ENCODE measurements at regions not wholly inside any gene's neighbourhood (a gene's known extent, or its start where the extent isn't known, plus 50 kb on each side); places are given as distances from the start of the nearest gene placed in this dataset.
"Not testable (repeated sequence)": the region's sequence is repeated elsewhere in the genome, so short reads cannot be mapped to it uniquely, and the experiment has no call there.

DNA sequence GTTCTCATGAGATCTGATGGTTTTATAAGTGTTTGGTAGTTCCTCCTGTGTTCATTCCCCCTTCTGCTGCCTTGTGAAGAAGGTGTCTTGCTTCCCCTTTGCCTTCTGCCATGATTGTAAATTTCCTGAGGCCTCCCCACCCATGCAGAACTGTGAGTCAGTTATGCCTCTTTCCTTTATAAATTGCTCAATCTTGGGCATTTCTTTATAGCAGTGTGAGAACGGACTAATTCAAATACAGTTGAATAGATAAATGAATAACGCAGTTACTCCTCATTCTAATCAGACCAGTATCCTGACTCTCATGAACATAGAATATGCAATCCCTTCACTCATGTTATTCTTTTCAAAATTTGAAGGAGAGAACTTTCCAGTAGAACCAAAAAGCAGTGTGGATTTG lies 375.0 kb upstream of the FZD8 start:
- Histone ChIP-seq H3K4me3 (ENCODE audit: low read depth in 1 of 5, low read length in 5 of 5) (no peak overlapping the region), H3K36me3 (ENCODE audit: control insufficient read depth in 5 of 5, insufficient read depth in 5 of 5, low read length in 5 of 5) (no peaks in the 10 kb centered on the region), H3K27me3 (ENCODE audit: control insufficient read depth in 5 of 5, insufficient read depth in 4 of 5, low read length in 5 of 5) (no peaks in the 10 kb centered on the region), H3K4me1 (ENCODE audit: control insufficient read depth in 5 of 5, insufficient read depth in 5 of 5, low read length in 5 of 5) (peaks cover 0 to 6% (median 0%) of the 10 kb centered on the region in 5 donors), H3K9ac (ENCODE audit: low read length in 5 of 5) (no peak overlapping the region), H3K27ac (ENCODE audit: low read depth, low read length) (no peak overlapping the region), H3K9me3 (ENCODE audit: control insufficient read depth in 5 of 5, low read length in 5 of 5) (no peaks in the 10 kb centered on the region)

GRCh38 chr10:36007369-36007768 lies 365.3 kb upstream of the FZD8 start:
- Histone ChIP-seq H3K27ac (ENCODE audit: low read depth, low read length) (no peak overlapping the region), H3K4me3 (ENCODE audit: low read depth in 1 of 5, low read length in 5 of 5) (no peak overlapping the region)

GRCh38 chr10:36003688-36004087 lies 361.6 kb upstream of the FZD8 start:
- H3K4me1 ChIP-seq (ENCODE audit: control insufficient read depth in 5 of 5, insufficient read depth in 5 of 5, low read length in 5 of 5), result no peaks in the 10 kb centered on the region
- H3K4me3 ChIP-seq (ENCODE audit: low read depth in 1 of 5, low read length in 5 of 5), result no peak overlapping the region
- no peak overlapping the region for H3K27ac ChIP-seq (ENCODE audit: low read depth, low read length)
- no peak overlapping the region for H3K9ac ChIP-seq (ENCODE audit: low read length in 5 of 5)
- no peaks in the 10 kb centered on the region for H3K36me3 ChIP-seq (ENCODE audit: control insufficient read depth in 5 of 5, insufficient read depth in 5 of 5, low read length in 5 of 5)
- H3K27me3 ChIP-seq (ENCODE audit: control insufficient read depth in 5 of 5, insufficient read depth in 4 of 5, low read length in 5 of 5), result no peaks in the 10 kb centered on the region
- H3K9me3 ChIP-seq (ENCODE audit: control insufficient read depth in 5 of 5, low read length in 5 of 5), result peaks cover 0 to 6% (median 0%) of the 10 kb centered on the region in 5 donors

More at GRCh38 chr10:36007369-36007768, 365.3 kb upstream of the FZD8 start:
- Histone ChIP-seq H3K9ac (ENCODE audit: low read length in 5 of 5) (no peak overlapping the region), H3K4me1 (ENCODE audit: control insufficient read depth in 5 of 5, insufficient read depth in 5 of 5, low read length in 5 of 5) (no peaks in the 10 kb centered on the region), H3K27me3 (ENCODE audit: control insufficient read depth in 5 of 5, insufficient read depth in 4 of 5, low read length in 5 of 5) (no peaks in the 10 kb centered on the region), H3K9me3 (ENCODE audit: control insufficient read depth in 5 of 5, low read length in 5 of 5) (no peaks in the 10 kb centered on the region), H3K36me3 (ENCODE audit: control insufficient read depth in 5 of 5, insufficient read depth in 5 of 5, low read length in 5 of 5) (no peaks in the 10 kb centered on the region)

- H3K4me3 ChIP-seq (ENCODE audit: low read depth in 1 of 5, low read length in 5 of 5), result no peak overlapping the region
- H3K9ac ChIP-seq (ENCODE audit: low read length in 5 of 5), result no peak overlapping the region
- no peaks in the 10 kb centered on the region for H3K36me3 ChIP-seq (ENCODE audit: control insufficient read depth in 5 of 5, insufficient read depth in 5 of 5, low read length in 5 of 5)
- peaks cover 0 to 6% (median 0%) of the 10 kb centered on the region in 5 donors for H3K9me3 ChIP-seq (ENCODE audit: control insufficient read depth in 5 of 5, low read length in 5 of 5)
- no peak overlapping the region for H3K27ac ChIP-seq (ENCODE audit: low read depth, low read length)
- no peaks in the 10 kb centered on the region for H3K4me1 ChIP-seq (ENCODE audit: control insufficient read depth in 5 of 5, insufficient read depth in 5 of 5, low read length in 5 of 5)
- H3K27me3 ChIP-seq (ENCODE audit: control insufficient read depth in 5 of 5, insufficient read depth in 4 of 5, low read length in 5 of 5), result no peaks in the 10 kb centered on the region
Measured at GRCh38 chr10:36003031-36003600, 361.0 kb upstream of the FZD8 start.

GRCh38 chr10:36002445-36002844 lies 360.3 kb upstream of the FZD8 start:
- Histone ChIP-seq H3K9ac (ENCODE audit: low read length in 5 of 5) (no peak overlapping the region), H3K4me3 (ENCODE audit: low read depth in 1 of 5, low read length in 5 of 5) (no peak overlapping the region), H3K9me3 (ENCODE audit: control insufficient read depth in 5 of 5, low read length in 5 of 5) (peaks cover 0 to 6% (median 0%) of the 10 kb centered on the region in 5 donors), H3K4me1 (ENCODE audit: control insufficient read depth in 5 of 5, insufficient read depth in 5 of 5, low read length in 5 of 5) (no peaks in the 10 kb centered on the region), H3K27me3 (ENCODE audit: control insufficient read depth in 5 of 5, insufficient read depth in 4 of 5, low read length in 5 of 5) (no peaks in the 10 kb centered on the region), H3K27ac (ENCODE audit: low read depth, low read length) (no peak overlapping the region), H3K36me3 (ENCODE audit: control insufficient read depth in 5 of 5, insufficient read depth in 5 of 5, low read length in 5 of 5) (no peaks in the 10 kb centered on the region)

DNA sequence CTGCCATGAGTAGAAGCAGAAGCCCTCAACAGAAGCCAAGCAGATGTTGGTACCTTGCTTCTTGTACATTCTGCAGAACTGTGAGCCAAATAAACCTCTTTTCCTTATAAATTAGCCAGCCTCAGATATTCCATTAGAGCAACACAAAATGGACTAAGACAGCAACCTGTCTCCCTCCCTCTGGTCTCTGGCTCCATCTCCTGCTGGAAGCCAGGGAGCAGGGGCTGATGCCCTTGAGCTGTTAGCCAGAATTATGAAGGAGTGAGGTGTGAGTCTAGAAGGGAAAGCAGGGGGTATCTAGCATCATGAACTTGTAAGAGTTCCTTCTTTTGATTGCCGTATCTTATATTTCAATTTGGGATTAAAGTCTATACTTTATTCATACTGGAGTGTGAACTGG lies 358.7 kb upstream of the FZD8 start:
- H3K36me3 ChIP-seq (ENCODE audit: control insufficient read depth in 5 of 5, insufficient read depth in 5 of 5, low read length in 5 of 5); H3K9me3 ChIP-seq (ENCODE audit: control insufficient read depth in 5 of 5, low read length in 5 of 5); H3K4me3 ChIP-seq (ENCODE audit: low read depth in 1 of 5, low read length in 5 of 5); H3K27ac ChIP-seq (ENCODE audit: low read depth, low read length); H3K4me1 ChIP-seq (ENCODE audit: control insufficient read depth in 5 of 5, insufficient read depth in 5 of 5, low read length in 5 of 5); H3K9ac ChIP-seq (ENCODE audit: low read length in 5 of 5); H3K27me3 ChIP-seq (ENCODE audit: control insufficient read depth in 5 of 5, insufficient read depth in 4 of 5, low read length in 5 of 5): not testable (repeated sequence)

DNA sequence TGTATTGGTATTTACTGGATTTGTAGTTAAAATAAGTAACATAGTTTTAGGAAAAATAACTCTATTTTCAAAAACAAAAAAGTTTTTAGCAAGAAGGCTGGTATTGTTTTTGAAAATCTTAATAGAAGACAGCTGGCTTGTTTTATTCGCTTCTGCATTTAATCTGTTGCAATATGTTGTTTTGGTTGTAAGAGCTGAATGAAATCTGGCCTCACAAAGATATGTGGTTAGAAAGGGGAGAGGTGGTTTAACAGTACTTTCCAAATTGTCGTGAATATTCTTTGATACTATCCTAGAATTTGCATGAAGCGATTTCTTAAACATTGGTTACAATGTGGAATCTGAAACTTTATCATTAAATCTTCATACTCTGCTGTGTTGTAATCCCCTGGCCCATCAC lies 355.9 kb upstream of the FZD8 start:
- Histone ChIP-seq H3K4me1 (ENCODE audit: control insufficient read depth in 5 of 5, insufficient read depth in 5 of 5, low read length in 5 of 5) (peaks cover 0 to 10% (median 0%) of the 10 kb centered on the region in 5 donors), H3K36me3 (ENCODE audit: control insufficient read depth in 5 of 5, insufficient read depth in 5 of 5, low read length in 5 of 5) (no peaks in the 10 kb centered on the region), H3K9me3 (ENCODE audit: control insufficient read depth in 5 of 5, low read length in 5 of 5) (peaks cover 0 to 6% (median 0%) of the 10 kb centered on the region in 5 donors), H3K9ac (ENCODE audit: low read length in 5 of 5) (no peak overlapping the region), H3K4me3 (ENCODE audit: low read depth in 1 of 5, low read length in 5 of 5) (no peak overlapping the region), H3K27me3 (ENCODE audit: control insufficient read depth in 5 of 5, insufficient read depth in 4 of 5, low read length in 5 of 5) (no peaks in the 10 kb centered on the region), H3K27ac (ENCODE audit: low read depth, low read length) (no peak overlapping the region)

GRCh38 chr10:35995485-35995884 lies 353.4 kb upstream of the FZD8 start:
- Histone ChIP-seq H3K4me3 (ENCODE audit: low read depth in 1 of 5, low read length in 5 of 5) (no peak overlapping the region), H3K36me3 (ENCODE audit: control insufficient read depth in 5 of 5, insufficient read depth in 5 of 5, low read length in 5 of 5) (no peaks in the 10 kb centered on the region), H3K9me3 (ENCODE audit: control insufficient read depth in 5 of 5, low read length in 5 of 5) (peaks cover 0 to 2% (median 0%) of the 10 kb centered on the region in 5 donors), H3K27me3 (ENCODE audit: control insufficient read depth in 5 of 5, insufficient read depth in 4 of 5, low read length in 5 of 5) (no peaks in the 10 kb centered on the region), H3K4me1 (ENCODE audit: control insufficient read depth in 5 of 5, insufficient read depth in 5 of 5, low read length in 5 of 5) (peaks cover 0 to 10% (median 0%) of the 10 kb centered on the region in 5 donors), H3K9ac (ENCODE audit: low read length in 5 of 5) (no peak overlapping the region), H3K27ac (ENCODE audit: low read depth, low read length) (no peak overlapping the region)

GRCh38 chr10:35993591-35994515 lies 351.8 kb upstream of the FZD8 start:
- H3K27ac ChIP-seq (ENCODE audit: low read depth, low read length), result no peak overlapping the region
- peaks cover 0 to 10% (median 0%) of the 10 kb centered on the region in 5 donors for H3K4me1 ChIP-seq (ENCODE audit: control insufficient read depth in 5 of 5, insufficient read depth in 5 of 5, low read length in 5 of 5)
- no peaks in the 10 kb centered on the region for H3K27me3 ChIP-seq (ENCODE audit: control insufficient read depth in 5 of 5, insufficient read depth in 4 of 5, low read length in 5 of 5)
- no peaks in the 10 kb centered on the region for H3K36me3 ChIP-seq (ENCODE audit: control insufficient read depth in 5 of 5, insufficient read depth in 5 of 5, low read length in 5 of 5)
- H3K4me3 ChIP-seq (ENCODE audit: low read depth in 1 of 5, low read length in 5 of 5), result no peak overlapping the region
- no peaks in the 10 kb centered on the region for H3K9me3 ChIP-seq (ENCODE audit: control insufficient read depth in 5 of 5, low read length in 5 of 5)
- H3K9ac ChIP-seq (ENCODE audit: low read length in 5 of 5), result no peak overlapping the region

GRCh38 chr10:35992107-35992506 lies 350.0 kb upstream of the FZD8 start:
- Histone ChIP-seq H3K27me3 (ENCODE audit: control insufficient read depth in 5 of 5, insufficient read depth in 4 of 5, low read length in 5 of 5) (no peaks in the 10 kb centered on the region), H3K4me1 (ENCODE audit: control insufficient read depth in 5 of 5, insufficient read depth in 5 of 5, low read length in 5 of 5) (peaks cover 0 to 14% (median 4%) of the 10 kb centered on the region in 5 donors), H3K9ac (ENCODE audit: low read length in 5 of 5) (no peak overlapping the region), H3K27ac (ENCODE audit: low read depth, low read length) (no peak overlapping the region), H3K4me3 (ENCODE audit: low read depth in 1 of 5, low read length in 5 of 5) (no peak overlapping the region), H3K36me3 (ENCODE audit: control insufficient read depth in 5 of 5, insufficient read depth in 5 of 5, low read length in 5 of 5) (no peaks in the 10 kb centered on the region), H3K9me3 (ENCODE audit: control insufficient read depth in 5 of 5, low read length in 5 of 5) (no peaks in the 10 kb centered on the region)

Data from subcutaneous abdominal adipose tissue (tissue), 5 donors.